ENCODE measurements at regions not wholly inside any gene's neighbourhood (a gene's known extent, or its start where the extent isn't known, plus 50 kb on each side); places are given as distances from the start of the nearest gene placed in this dataset.
"Not testable (repeated sequence)": the region's sequence is repeated elsewhere in the genome, so short reads cannot be mapped to it uniquely, and the experiment has no call there.

DNA sequence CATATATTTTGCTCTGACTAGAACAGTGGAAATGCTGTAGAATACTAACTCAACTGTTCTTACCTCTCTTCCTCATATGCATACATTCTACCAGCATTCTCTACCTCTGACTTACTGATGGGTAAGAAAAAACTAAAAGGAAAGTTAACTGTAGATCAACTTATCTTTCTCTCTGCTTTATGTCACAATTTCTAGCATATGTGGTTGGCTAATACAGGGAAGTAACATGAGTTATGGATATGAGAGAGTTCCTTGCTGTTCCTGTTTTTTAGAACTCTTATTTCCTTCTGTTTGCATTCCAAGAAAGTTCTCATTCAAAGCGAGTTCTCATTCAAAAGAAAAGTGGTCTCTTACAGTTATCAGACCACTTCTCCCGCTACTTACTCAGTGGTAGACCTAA, 226.8 kb upstream of the SGK1 start:
- no peaks in the 10 kb centered on the region for H3K9me3 ChIP-seq (ENCODE audit: control insufficient read depth in 1 of 2, low read length in 2 of 2)
- no peak overlapping the region for H3K4me3 ChIP-seq (ENCODE audit: low read depth in 1 of 2, low read length in 2 of 2)
- H3K27ac ChIP-seq (ENCODE audit: low read length), result no peak overlapping the region
- no peaks in the 10 kb centered on the region for H3K36me3 ChIP-seq (ENCODE audit: control insufficient read depth in 1 of 2, insufficient read depth in 2 of 2, low read length in 2 of 2)
- H3K4me1 ChIP-seq (ENCODE audit: control insufficient read depth in 1 of 2, insufficient read depth in 2 of 2, low read length in 2 of 2), result no peaks in the 10 kb centered on the region
- no peaks in the 10 kb centered on the region for H3K27me3 ChIP-seq (ENCODE audit: low read depth, low read length)

DNA sequence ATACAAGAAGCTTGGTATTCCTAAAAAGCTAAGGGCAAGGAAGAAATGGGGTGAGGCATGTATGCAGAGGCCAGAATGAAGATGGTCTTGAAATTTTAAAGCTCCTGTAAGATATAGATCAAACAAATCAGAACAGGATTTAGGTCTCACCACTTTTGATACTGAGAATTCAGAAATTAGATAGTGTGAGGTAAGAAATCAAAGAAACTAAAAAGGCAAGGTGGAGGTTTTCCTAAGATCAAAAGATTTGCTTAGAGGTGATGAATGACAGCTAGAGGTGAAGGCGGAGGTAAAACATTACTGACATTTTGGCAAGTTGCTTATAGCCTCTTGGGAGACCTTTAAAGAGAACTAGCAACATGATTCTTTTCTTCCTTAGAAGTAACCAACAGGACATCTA, 225.2 kb upstream of the SGK1 start:
- Histone ChIP-seq H3K4me3 (ENCODE audit: low read depth in 1 of 2, low read length in 2 of 2) (no peak overlapping the region), H3K36me3 (ENCODE audit: control insufficient read depth in 1 of 2, insufficient read depth in 2 of 2, low read length in 2 of 2) (no peaks in the 10 kb centered on the region), H3K27me3 (ENCODE audit: low read depth, low read length) (no peaks in the 10 kb centered on the region), H3K27ac (ENCODE audit: low read length) (no peak overlapping the region), H3K9me3 (ENCODE audit: control insufficient read depth in 1 of 2, low read length in 2 of 2) (no peaks in the 10 kb centered on the region), H3K4me1 (ENCODE audit: control insufficient read depth in 1 of 2, insufficient read depth in 2 of 2, low read length in 2 of 2) (no peaks in the 10 kb centered on the region)

DNA sequence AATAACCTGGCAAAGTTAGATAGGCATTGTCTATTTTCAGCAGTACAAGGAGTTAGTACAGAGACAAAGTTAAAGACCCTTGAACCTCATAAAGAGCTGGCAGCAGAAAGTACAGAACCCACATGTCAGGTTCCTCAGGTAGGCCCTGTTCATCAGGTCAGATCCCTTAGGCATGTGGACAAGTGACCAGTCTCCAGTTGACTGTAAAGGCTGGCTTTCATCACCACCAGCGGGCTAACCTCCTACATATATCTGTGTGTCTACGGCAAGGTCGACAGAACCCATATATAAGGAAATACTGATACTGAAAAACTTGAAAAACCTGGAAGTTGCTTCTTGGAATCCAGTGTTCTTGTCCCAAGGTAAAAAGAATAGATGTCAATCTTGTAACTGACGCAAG, 223.1 kb upstream of the SGK1 start:
- H3K27ac ChIP-seq (ENCODE audit: low read length), result no peak overlapping the region
- H3K9me3 ChIP-seq (ENCODE audit: control insufficient read depth in 1 of 2, low read length in 2 of 2), result no peaks in the 10 kb centered on the region
- no peaks in the 10 kb centered on the region for H3K27me3 ChIP-seq (ENCODE audit: low read depth, low read length)
- no peak overlapping the region for H3K4me3 ChIP-seq (ENCODE audit: low read depth in 1 of 2, low read length in 2 of 2)
- no peaks in the 10 kb centered on the region for H3K4me1 ChIP-seq (ENCODE audit: control insufficient read depth in 1 of 2, insufficient read depth in 2 of 2, low read length in 2 of 2)
- no peaks in the 10 kb centered on the region for H3K36me3 ChIP-seq (ENCODE audit: control insufficient read depth in 1 of 2, insufficient read depth in 2 of 2, low read length in 2 of 2)

DNA sequence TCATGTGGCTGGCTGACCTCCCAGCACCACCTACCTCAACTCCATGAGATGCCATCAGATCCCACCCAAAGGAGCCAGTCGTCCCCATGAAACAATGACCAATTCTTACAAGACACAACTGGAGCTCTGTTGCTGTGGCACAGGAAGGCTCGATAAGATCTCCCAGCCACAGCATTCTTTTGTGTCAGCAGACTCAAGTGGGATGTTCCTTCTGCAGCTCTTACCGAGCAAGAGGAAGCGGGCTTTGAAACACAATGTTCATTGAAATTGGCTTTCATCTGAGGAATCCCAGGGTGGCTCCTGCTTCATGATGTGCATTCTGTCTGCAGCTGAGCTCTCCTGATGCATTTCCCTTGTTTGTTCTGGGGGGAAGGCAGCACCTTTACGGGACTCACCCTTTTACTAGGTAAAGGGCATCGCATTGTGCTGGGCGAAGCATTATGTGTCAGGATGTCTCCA, 222.0 kb upstream of the SGK1 start:
- H3K4me1 ChIP-seq (ENCODE audit: control insufficient read depth in 1 of 2, insufficient read depth in 2 of 2, low read length in 2 of 2), result no peaks in the 10 kb centered on the region
- no peaks in the 10 kb centered on the region for H3K27me3 ChIP-seq (ENCODE audit: low read depth, low read length)
- no peaks in the 10 kb centered on the region for H3K36me3 ChIP-seq (ENCODE audit: control insufficient read depth in 1 of 2, insufficient read depth in 2 of 2, low read length in 2 of 2)
- H3K4me3 ChIP-seq (ENCODE audit: low read depth in 1 of 2, low read length in 2 of 2), result no peak overlapping the region
- no peaks in the 10 kb centered on the region for H3K9me3 ChIP-seq (ENCODE audit: control insufficient read depth in 1 of 2, low read length in 2 of 2)
- no peak overlapping the region for H3K27ac ChIP-seq (ENCODE audit: low read length)

DNA sequence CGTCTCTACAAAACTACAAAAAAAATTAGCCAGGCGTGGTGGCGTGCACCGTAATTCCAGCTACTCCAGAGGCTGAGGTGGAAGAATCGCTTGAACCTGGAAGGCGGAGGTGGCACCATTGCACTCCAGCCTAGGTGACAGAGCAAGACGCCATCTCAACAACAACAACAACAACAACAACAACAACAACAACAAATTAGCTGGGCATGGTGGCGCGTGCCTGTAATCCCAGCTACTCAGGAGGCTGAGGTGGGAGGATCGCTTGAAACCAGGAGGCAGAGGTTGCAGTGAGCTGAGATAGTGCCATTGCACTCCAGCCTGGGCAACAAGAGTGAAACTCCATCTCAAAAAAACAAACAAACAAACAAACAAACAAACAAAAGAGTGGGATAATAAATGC, 219.9 kb upstream of the SGK1 start:
- H3K27me3 ChIP-seq (ENCODE audit: low read depth, low read length); H3K27ac ChIP-seq (ENCODE audit: low read length); H3K4me3 ChIP-seq (ENCODE audit: low read depth in 1 of 2, low read length in 2 of 2); H3K9me3 ChIP-seq (ENCODE audit: control insufficient read depth in 1 of 2, low read length in 2 of 2); H3K36me3 ChIP-seq (ENCODE audit: control insufficient read depth in 1 of 2, insufficient read depth in 2 of 2, low read length in 2 of 2); H3K4me1 ChIP-seq (ENCODE audit: control insufficient read depth in 1 of 2, insufficient read depth in 2 of 2, low read length in 2 of 2): not testable (repeated sequence)

DNA sequence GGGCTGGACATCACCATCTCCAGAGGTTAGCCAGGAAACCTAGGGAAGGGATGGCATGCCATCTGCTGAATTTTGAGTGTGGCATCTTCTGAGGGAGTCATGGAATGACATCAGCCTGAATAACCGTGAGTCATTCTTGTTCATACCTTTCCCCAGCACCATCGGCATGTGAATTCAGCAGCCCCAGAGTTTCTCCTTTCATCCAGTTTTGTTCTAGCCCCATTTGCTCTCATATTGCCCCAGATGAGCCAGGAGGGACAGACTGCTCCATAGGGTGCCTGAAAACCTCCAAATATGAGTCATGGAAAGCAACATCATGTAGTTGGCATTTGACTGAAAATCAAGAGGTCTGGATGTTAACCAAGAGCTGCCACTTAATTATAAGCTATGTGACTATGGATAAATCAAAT, 219.2 kb upstream of the SGK1 start:
- Histone ChIP-seq H3K27ac (ENCODE audit: low read length) (no peak overlapping the region), H3K9me3 (ENCODE audit: control insufficient read depth in 1 of 2, low read length in 2 of 2) (no peaks in the 10 kb centered on the region), H3K4me3 (ENCODE audit: low read depth in 1 of 2, low read length in 2 of 2) (no peak overlapping the region), H3K27me3 (ENCODE audit: low read depth, low read length) (no peaks in the 10 kb centered on the region), H3K36me3 (ENCODE audit: control insufficient read depth in 1 of 2, insufficient read depth in 2 of 2, low read length in 2 of 2) (no peaks in the 10 kb centered on the region), H3K4me1 (ENCODE audit: control insufficient read depth in 1 of 2, insufficient read depth in 2 of 2, low read length in 2 of 2) (no peaks in the 10 kb centered on the region)

DNA sequence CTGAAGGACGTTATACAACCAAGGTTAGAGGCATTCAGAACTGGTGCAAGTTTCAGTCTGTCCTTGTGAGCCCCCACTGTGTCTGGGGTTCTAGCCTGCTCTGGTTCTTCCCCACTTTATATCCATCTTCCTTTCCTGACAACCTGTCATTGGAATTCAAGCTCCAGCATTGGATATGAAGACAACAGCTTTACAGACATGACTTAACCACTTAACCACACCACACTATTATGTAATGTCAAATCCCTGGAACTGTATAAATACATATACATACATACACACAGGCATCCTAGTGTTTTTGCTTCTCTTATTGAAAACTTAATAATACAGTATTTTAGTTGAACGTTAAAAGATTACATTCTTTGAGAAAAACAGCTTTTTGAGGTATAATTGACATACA, 217.9 kb upstream of the SGK1 start:
- Histone ChIP-seq H3K36me3 (ENCODE audit: control insufficient read depth in 1 of 2, insufficient read depth in 2 of 2, low read length in 2 of 2) (no peaks in the 10 kb centered on the region), H3K4me1 (ENCODE audit: control insufficient read depth in 1 of 2, insufficient read depth in 2 of 2, low read length in 2 of 2) (no peaks in the 10 kb centered on the region), H3K27me3 (ENCODE audit: low read depth, low read length) (no peaks in the 10 kb centered on the region), H3K4me3 (ENCODE audit: low read depth in 1 of 2, low read length in 2 of 2) (no peak overlapping the region), H3K27ac (ENCODE audit: low read length) (no peak overlapping the region), H3K9me3 (ENCODE audit: control insufficient read depth in 1 of 2, low read length in 2 of 2) (no peaks in the 10 kb centered on the region)

DNA sequence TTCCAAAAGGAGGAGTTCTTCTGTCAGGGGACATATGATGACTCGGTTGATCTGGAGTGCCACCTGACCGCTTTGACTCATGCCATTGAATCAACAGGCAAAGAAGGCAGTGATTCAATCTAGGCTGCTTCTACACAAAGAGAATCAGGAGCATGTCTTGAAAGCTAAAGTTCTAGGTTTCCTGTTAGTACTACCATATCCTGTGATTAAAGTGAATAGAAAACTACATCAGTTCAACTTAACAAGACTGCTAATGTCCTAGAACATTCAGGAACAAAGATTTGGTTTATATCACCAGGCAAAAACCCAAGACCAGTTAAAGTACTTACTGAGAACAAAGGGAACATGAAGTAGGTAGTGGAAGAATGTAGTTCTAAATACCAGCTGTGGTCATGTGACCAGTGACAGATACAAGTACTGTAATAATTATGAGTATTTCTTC, 216.8 kb upstream of the SGK1 start:
- H3K36me3 ChIP-seq (ENCODE audit: control insufficient read depth in 1 of 2, insufficient read depth in 2 of 2, low read length in 2 of 2), result no peaks in the 10 kb centered on the region
- H3K27me3 ChIP-seq (ENCODE audit: low read depth, low read length), result no peaks in the 10 kb centered on the region

DNA sequence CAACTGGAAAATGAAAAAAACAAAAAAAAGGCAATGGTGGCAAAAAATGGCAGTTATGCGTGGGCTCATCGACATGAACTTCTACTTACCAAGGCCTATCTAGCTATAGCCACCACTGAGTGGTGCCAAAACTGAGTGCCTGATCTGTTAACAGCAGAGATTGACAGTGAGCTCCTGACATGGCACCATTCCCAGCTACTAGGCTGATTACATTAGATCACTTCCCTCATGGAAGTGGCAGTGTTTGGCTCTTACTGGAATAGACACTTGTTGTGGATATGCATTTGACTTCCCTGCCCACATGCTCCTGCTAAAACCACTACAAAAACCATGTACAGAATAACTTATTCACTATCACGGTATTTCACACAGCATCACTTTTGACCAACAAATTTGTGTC, 216.1 kb upstream of the SGK1 start:
- no peaks in the 10 kb centered on the region for H3K9me3 ChIP-seq (ENCODE audit: control insufficient read depth in 1 of 2, low read length in 2 of 2)
- H3K36me3 ChIP-seq (ENCODE audit: control insufficient read depth in 1 of 2, insufficient read depth in 2 of 2, low read length in 2 of 2), result no peaks in the 10 kb centered on the region
- no peaks in the 10 kb centered on the region for H3K4me1 ChIP-seq (ENCODE audit: control insufficient read depth in 1 of 2, insufficient read depth in 2 of 2, low read length in 2 of 2)
- no peak overlapping the region for H3K27ac ChIP-seq (ENCODE audit: low read length)
- no peaks in the 10 kb centered on the region for H3K27me3 ChIP-seq (ENCODE audit: low read depth, low read length)
- H3K4me3 ChIP-seq (ENCODE audit: low read depth in 1 of 2, low read length in 2 of 2), result no peak overlapping the region

More for the DNA sequence above, 216.8 kb upstream of the SGK1 start:
- Histone ChIP-seq H3K27ac (ENCODE audit: low read length) (no peak overlapping the region), H3K4me3 (ENCODE audit: low read depth in 1 of 2, low read length in 2 of 2) (no peak overlapping the region), H3K9me3 (ENCODE audit: control insufficient read depth in 1 of 2, low read length in 2 of 2) (no peaks in the 10 kb centered on the region), H3K4me1 (ENCODE audit: control insufficient read depth in 1 of 2, insufficient read depth in 2 of 2, low read length in 2 of 2) (no peaks in the 10 kb centered on the region)

DNA sequence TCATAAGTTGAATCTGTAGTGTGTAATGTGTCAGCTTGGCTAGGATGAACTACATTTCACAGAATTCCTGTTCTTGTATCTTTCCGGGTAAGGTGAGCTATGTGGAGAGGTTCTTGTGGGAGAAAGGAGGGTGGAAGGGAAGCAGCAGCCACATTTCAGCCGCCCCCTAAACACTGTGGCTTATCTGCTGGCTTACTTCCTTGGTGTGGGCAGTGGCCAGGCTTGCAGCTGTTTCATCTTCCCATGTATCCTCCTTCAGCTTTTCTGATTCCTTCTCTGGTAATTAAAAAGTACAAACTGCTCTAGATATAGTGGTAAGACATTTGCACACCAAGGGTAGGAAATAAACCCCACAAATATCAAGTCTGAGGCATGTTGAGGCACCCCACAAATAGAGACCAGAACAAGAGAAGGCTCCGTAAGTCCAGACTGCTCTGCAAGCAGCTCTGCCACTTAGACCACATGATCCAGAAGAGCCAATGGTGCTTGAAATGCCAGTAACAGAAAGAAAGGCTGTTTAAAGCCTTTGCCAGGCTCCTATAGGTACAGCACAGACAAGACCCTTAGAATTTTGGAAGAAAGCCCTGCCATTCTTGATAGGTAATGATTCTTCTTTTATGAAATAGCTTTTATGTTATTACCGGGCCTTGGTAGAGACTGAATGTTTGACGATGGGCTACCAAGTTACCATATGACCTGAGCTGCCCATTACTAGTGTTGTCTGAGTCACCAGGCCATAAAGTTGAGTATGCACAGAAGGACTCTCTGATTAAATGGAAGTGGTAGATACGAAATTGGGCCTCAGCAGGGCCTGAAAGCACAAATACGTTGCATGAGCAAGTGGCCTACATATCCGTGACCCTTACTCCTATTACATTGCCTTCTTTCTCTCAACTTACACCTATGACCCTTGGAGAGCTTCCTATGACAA, 215.0 kb upstream of the SGK1 start:
- Histone ChIP-seq H3K36me3 (ENCODE audit: control insufficient read depth in 1 of 2, insufficient read depth in 2 of 2, low read length in 2 of 2) (no peaks in the 10 kb centered on the region), H3K4me3 (ENCODE audit: low read depth in 1 of 2, low read length in 2 of 2) (no peak overlapping the region), H3K9me3 (ENCODE audit: control insufficient read depth in 1 of 2, low read length in 2 of 2) (no peaks in the 10 kb centered on the region), H3K4me1 (ENCODE audit: control insufficient read depth in 1 of 2, insufficient read depth in 2 of 2, low read length in 2 of 2) (no peaks in the 10 kb centered on the region), H3K27me3 (ENCODE audit: low read depth, low read length) (no peaks in the 10 kb centered on the region), H3K27ac (ENCODE audit: low read length) (no peak overlapping the region)

DNA sequence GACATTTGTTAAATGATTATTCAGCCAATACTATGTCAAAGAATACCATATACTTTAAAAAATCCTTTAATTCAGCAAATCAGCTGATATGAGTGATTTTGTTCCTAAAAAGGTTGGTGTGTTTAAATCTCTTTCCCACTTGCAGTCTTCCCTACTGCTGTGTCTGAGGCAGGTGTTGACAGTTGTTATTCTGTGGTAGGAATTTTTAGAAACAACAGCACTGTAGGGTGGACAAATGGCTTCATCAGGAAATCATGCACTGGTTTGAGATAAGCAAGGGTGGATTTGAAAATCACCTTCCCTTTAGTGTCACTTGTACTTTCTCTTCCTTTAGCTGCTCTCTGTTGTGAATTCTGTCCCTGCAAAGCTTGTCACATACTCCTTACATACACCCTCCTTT, 213.7 kb upstream of the SGK1 start:
- H3K9me3 ChIP-seq (ENCODE audit: control insufficient read depth in 1 of 2, low read length in 2 of 2), result no peaks in the 10 kb centered on the region
- no peak overlapping the region for H3K27ac ChIP-seq (ENCODE audit: low read length)
- H3K4me1 ChIP-seq (ENCODE audit: control insufficient read depth in 1 of 2, insufficient read depth in 2 of 2, low read length in 2 of 2), result no peaks in the 10 kb centered on the region
- H3K36me3 ChIP-seq (ENCODE audit: control insufficient read depth in 1 of 2, insufficient read depth in 2 of 2, low read length in 2 of 2), result no peaks in the 10 kb centered on the region
- no peak overlapping the region for H3K4me3 ChIP-seq (ENCODE audit: low read depth in 1 of 2, low read length in 2 of 2)
- no peaks in the 10 kb centered on the region for H3K27me3 ChIP-seq (ENCODE audit: low read depth, low read length)

DNA sequence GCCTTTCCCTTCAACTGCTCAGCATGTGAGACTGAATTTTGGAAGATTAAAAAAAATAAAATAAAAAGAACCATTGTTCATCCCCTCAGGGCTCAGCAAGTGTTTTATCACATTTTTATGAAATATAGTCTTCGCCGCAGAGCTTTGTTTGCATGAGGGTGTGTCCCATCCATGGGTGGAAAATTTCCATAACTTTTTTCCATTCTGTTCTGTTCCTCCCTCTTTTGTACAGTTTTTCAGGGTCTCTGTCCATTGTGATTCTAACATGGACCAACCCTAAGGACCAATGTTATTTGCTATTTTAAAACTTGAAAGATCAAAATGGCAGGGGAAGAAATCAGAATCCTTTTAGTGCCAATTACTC, 213.3 kb upstream of the SGK1 start:
- Histone ChIP-seq H3K36me3 (ENCODE audit: control insufficient read depth in 1 of 2, insufficient read depth in 2 of 2, low read length in 2 of 2) (no peaks in the 10 kb centered on the region), H3K4me1 (ENCODE audit: control insufficient read depth in 1 of 2, insufficient read depth in 2 of 2, low read length in 2 of 2) (no peaks in the 10 kb centered on the region), H3K27ac (ENCODE audit: low read length) (no peak overlapping the region)

More for the DNA sequence above, 213.3 kb upstream of the SGK1 start:
- Histone ChIP-seq H3K4me3 (ENCODE audit: low read depth in 1 of 2, low read length in 2 of 2) (no peak overlapping the region), H3K27me3 (ENCODE audit: low read depth, low read length) (no peaks in the 10 kb centered on the region), H3K9me3 (ENCODE audit: control insufficient read depth in 1 of 2, low read length in 2 of 2) (no peaks in the 10 kb centered on the region)
